ENCODE measurements at regions not wholly inside any gene's neighbourhood (a gene's known extent, or its start where the extent isn't known, plus 50 kb on each side); places are given as distances from the start of the nearest gene placed in this dataset.
A peak's percentile ranks its signal among the peaks of the same experiment; 100 is the strongest.

- BruUV-seq (replicated peaks), result no TSS peak
- Histone ChIP-seq H3K27me3 (ENCODE audit: insufficient read depth, low read length) (no peaks in the 10 kb centered on the region), H2AFZ (ENCODE audit: low read depth, low read length, poor library complexity, severe bottlenecking) (no peak overlapping the region), H3K4me3 (replicated peaks in 1 of 2; ENCODE audit: low read depth in 1 of 2, low read length in 2 of 2) (no peak overlapping the region), H3K79me2 (ENCODE audit: insufficient read depth, low read length) (no peaks in the 10 kb centered on the region), H3K9me2 (ENCODE audit: insufficient read depth) (no peaks in the 10 kb centered on the region), H3K36me3 (ENCODE audit: control insufficient read depth in 1 of 2, insufficient read depth in 2 of 2, low read length in 2 of 2) (no peaks in the 10 kb centered on the region), H3K9ac (ENCODE audit: low read length) (no peak overlapping the region), H3K27ac (ENCODE audit: low read depth, low read length) (no peak overlapping the region), H3K4me1 (ENCODE audit: control insufficient read depth in 1 of 2, insufficient read depth in 2 of 2, low read length in 2 of 2) (no peaks in the 10 kb centered on the region), H3K4me2 (ENCODE audit: low read length) (no peak overlapping the region), H4K20me1 (ENCODE audit: insufficient read depth) (no peaks in the 10 kb centered on the region), H3K9me3 (ENCODE audit: control insufficient read depth in 1 of 2, insufficient read depth in 1 of 2, low read depth in 1 of 2, low read length in 2 of 2) (no peaks in the 10 kb centered on the region; a peak in 1 of 4 replicates)
- ChIA-PET CTCF (no interaction called here), RAD21 (ENCODE audit: low non-redundant PET in 1 of 2, low total read pairs in 2 of 2, uncharacterized antibody in 2 of 2, unreplicated experiment in 2 of 2) (no interaction called here), POLR2A (no interaction called here)
- no peak for ATAC-seq
- peak; percentile 1 for DNase-seq (ENCODE audit: low read depth, low spot score)
- TF ChIP-seq, protein P1, sequence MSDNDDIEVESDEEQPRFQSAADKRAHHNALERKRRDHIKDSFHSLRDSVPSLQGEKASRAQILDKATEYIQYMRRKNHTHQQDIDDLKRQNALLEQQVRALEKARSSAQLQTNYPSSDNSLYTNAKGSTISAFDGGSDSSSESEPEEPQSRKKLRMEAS (IDR thresholded peaks at IDR 0.05), result no peak
- TF ChIP-seq POLR2A (IDR thresholded peaks at IDR 0.05; ENCODE audit: borderline replicate concordance, extremely low read depth, insufficient read depth, insufficient read length), result no peak
- 0 out of 2 replicates have a peak, but pooled peaks have one; percentile 14 for TF ChIP-seq RAD21 (IDR thresholded peaks at IDR 0.05; ENCODE audit: low read depth)
- TF ChIP-seq, protein P2, sequence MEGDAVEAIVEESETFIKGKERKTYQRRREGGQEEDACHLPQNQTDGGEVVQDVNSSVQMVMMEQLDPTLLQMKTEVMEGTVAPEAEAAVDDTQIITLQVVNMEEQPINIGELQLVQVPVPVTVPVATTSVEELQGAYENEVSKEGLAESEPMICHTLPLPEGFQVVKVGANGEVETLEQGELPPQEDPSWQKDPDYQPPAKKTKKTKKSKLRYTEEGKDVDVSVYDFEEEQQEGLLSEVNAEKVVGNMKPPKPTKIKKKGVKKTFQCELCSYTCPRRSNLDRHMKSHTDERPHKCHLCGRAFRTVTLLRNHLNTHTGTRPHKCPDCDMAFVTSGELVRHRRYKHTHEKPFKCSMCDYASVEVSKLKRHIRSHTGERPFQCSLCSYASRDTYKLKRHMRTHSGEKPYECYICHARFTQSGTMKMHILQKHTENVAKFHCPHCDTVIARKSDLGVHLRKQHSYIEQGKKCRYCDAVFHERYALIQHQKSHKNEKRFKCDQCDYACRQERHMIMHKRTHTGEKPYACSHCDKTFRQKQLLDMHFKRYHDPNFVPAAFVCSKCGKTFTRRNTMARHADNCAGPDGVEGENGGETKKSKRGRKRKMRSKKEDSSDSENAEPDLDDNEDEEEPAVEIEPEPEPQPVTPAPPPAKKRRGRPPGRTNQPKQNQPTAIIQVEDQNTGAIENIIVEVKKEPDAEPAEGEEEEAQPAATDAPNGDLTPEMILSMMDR (IDR thresholded peaks at IDR 0.05 in 2 of 3, conservative IDR thresholded peaks at IDR 0.05 in 1 of 3; ENCODE audit: borderline replicate concordance in 1 of 3, insufficient read depth in 1 of 3, low read depth in 2 of 3, low read length in 2 of 3), result peak in 2 of 3 experiments; percentile 10 to 34; a peak in 1 of 6 replicates
- intact Hi-C loops (cut with micrococcal nuclease), result no loop called here
Measured at GRCh38 chr20:41889126-41889843, 271.1 kb upstream of the CHD6 start.

DNA sequence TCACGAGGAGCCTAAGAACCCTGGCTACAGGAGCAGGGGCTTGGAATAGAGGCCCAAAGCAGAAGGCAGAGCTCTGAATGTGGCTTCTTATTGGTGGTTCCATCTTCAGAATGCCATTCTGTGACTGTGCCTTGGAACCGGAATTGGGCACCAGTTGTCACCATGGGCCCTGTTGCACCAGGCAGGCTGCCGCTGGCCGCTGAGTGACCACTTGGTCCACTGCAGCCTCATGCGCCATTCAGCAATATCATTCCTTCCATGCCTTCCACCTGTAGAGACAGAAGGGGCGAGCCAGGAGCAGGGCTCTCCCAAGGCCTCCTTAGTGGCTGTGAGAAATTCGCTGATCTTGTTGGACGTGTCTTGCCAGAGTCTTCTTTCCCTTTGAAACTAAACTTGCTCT is 270.3 kb upstream of the CHD6 start:
- Histone ChIP-seq H3K79me2 (ENCODE audit: insufficient read depth, low read length) (no peaks in the 10 kb centered on the region), H3K9me2 (ENCODE audit: insufficient read depth) (no peaks in the 10 kb centered on the region), H4K20me1 (ENCODE audit: insufficient read depth) (no peaks in the 10 kb centered on the region), H3K4me3 (replicated peaks in 1 of 2; ENCODE audit: low read depth in 1 of 2, low read length in 2 of 2) (no peak overlapping the region), H3K9ac (ENCODE audit: low read length) (no peak overlapping the region), H3K9me3 (ENCODE audit: control insufficient read depth in 1 of 2, insufficient read depth in 1 of 2, low read depth in 1 of 2, low read length in 2 of 2) (no peaks in the 10 kb centered on the region; a peak in 1 of 4 replicates), H3K27ac (ENCODE audit: low read depth, low read length) (no peak overlapping the region), H3K36me3 (ENCODE audit: control insufficient read depth in 1 of 2, insufficient read depth in 2 of 2, low read length in 2 of 2) (no peaks in the 10 kb centered on the region), H3K4me2 (ENCODE audit: low read length) (no peak overlapping the region), H2AFZ (ENCODE audit: low read depth, low read length, poor library complexity, severe bottlenecking) (no peak overlapping the region), H3K4me1 (ENCODE audit: control insufficient read depth in 1 of 2, insufficient read depth in 2 of 2, low read length in 2 of 2) (no peaks in the 10 kb centered on the region), H3K27me3 (ENCODE audit: insufficient read depth, low read length) (no peaks in the 10 kb centered on the region)
- BruUV-seq (replicated peaks), result no TSS peak
- intact Hi-C loops (cut with micrococcal nuclease), result no loop called here
- RAD21 ChIA-PET (ENCODE audit: low non-redundant PET in 1 of 2, low total read pairs in 2 of 2, uncharacterized antibody in 2 of 2, unreplicated experiment in 2 of 2), result no interaction called here
- no peak for TF ChIP-seq RAD21 (IDR thresholded peaks at IDR 0.05; ENCODE audit: low read depth)
- no peak for TF ChIP-seq JUND (IDR thresholded peaks at IDR 0.05)
- TF ChIP-seq CBX3 (IDR thresholded peaks at IDR 0.05; ENCODE audit: low read depth), result no peak
- TF ChIP-seq, protein P2 (IDR thresholded peaks at IDR 0.05 in 2 of 3, conservative IDR thresholded peaks at IDR 0.05 in 1 of 3; ENCODE audit: borderline replicate concordance in 1 of 3, insufficient read depth in 1 of 3, low read depth in 2 of 3, low read length in 2 of 3), result no peak
- TF ChIP-seq ZBTB33 (IDR thresholded peaks at IDR 0.05; ENCODE audit: extremely low read depth, insufficient replicate concordance, low read length), result no peak
- no peak for TF ChIP-seq ZNF274 (IDR thresholded peaks at IDR 0.05; ENCODE audit: low read depth, low read length)
- TF ChIP-seq, protein P3, sequence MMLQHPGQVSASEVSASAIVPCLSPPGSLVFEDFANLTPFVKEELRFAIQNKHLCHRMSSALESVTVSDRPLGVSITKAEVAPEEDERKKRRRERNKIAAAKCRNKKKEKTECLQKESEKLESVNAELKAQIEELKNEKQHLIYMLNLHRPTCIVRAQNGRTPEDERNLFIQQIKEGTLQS (IDR thresholded peaks at IDR 0.05), result no peak
- no peak for TF ChIP-seq ZFX (IDR thresholded peaks at IDR 0.05)
- TF ChIP-seq YY1 (IDR thresholded peaks at IDR 0.05; ENCODE audit: extremely low read depth, insufficient replicate concordance, low read depth, low read length), result no peak
- no peak for TF ChIP-seq SIN3A (IDR thresholded peaks at IDR 0.05; ENCODE audit: low read depth)
- DNase-seq (ENCODE audit: low read depth, low spot score) (no peak), ATAC-seq (no peak)
- CTCF ChIA-PET, result no interaction called here
- POLR2A ChIA-PET, result no interaction called here
